HCT116 (cell line): ENCODE measurements at regions not wholly inside any gene's neighbourhood (a gene's known extent, or its start where the extent isn't known, plus 50 kb on each side); places are given as distances from the start of the nearest gene placed in this dataset.

Experiments
- ATAC-seq: fragments of 200-7000 bp; cut with Tn5 transposase; 2 replicates; pipeline ENCODE4 v1.9.1; 2020; ENCODE audit warnings: mild to moderate bottlenecking, moderate library complexity
- BruUV-seq: library from RNA; stranded (reverse); fragments of 400-500 nt; replicated peaks from 2 replicates; lab custom pipeline; 2021; lab: Mats Ljungman, UMichigan
- CTCF ChIA-PET: fragments of 300-600 bp; sonication (Branson Sonifier 250); formaldehyde crosslinking; loops from one replicate; lab custom pipeline; 2021; ENCODE audit warnings: antibody characterized with exemption; lab: Charles Lee
- POLR2A ChIA-PET: fragments of 300-600, 350-600 bp; sonication (Branson Sonifier 250); formaldehyde crosslinking; loops from one replicate; lab custom pipeline; 2021; ENCODE audit warnings: antibody characterized with exemption; lab: Charles Lee
- RAD21 ChIA-PET, 2 experiments: fragments of 300-600 bp; sonication (Branson Sonifier 250); formaldehyde crosslinking; loops; one replicate each; lab custom pipeline; 2023; ENCODE audit warnings: low total read pairs in 2 of 2; ENCODE audit not compliant: uncharacterized antibody in 2 of 2, unreplicated experiment in 2 of 2, low non-redundant PET in 1 of 2; lab: Charles Lee
- DNase-seq: peaks from one replicate; pipeline ENCODE4 v3.0.0-alpha.2; 2010; ENCODE audit warnings: low read depth, low spot score
- H2AFZ ChIP-seq: fragments of 200-600 bp; shearing (Covaris generic), sonication (generic); 2 replicates; pipeline ENCODE4 v1.6.1; 2017; ENCODE audit warnings: low read depth, mixed run types, mixed read lengths, antibody characterized with exemption, low read length; ENCODE audit not compliant: poor library complexity, severe bottlenecking
- H3K27ac ChIP-seq: 2 replicates; pipeline ENCODE4 v1.5.1; 2012; ENCODE audit warnings: low read depth, low read length
- H3K27me3 ChIP-seq: fragments of 200-600 bp; sonication (generic); 2 replicates; pipeline ENCODE4 v1.6.1; 2016; ENCODE audit warnings: mixed run types, low read length, mixed read lengths; ENCODE audit not compliant: insufficient read depth
- H3K36me3 ChIP-seq, 2 experiments: fragments of 200-500 bp in 1 of 2; fragments of 200-600 bp in 1 of 2; sonication (Bioruptor generic) in 1 of 2; sonication (generic) in 1 of 2; 2 replicates each; pipeline versions ENCODE4 v1.5.1 to v1.6.1; 2014 to 2016; ENCODE audit warnings: low read length in 2 of 2, inconsistent platforms in 1 of 2, mixed read lengths in 1 of 2, mixed run types in 1 of 2; ENCODE audit not compliant: insufficient read depth in 2 of 2, control insufficient read depth in 1 of 2
- H3K4me1 ChIP-seq, 2 experiments: fragments of 200-600 bp in 1 of 2; sonication (generic) in 1 of 2; 2 replicates each; pipeline versions ENCODE4 v1.5.1 to v1.6.1; 2012 to 2017; ENCODE audit warnings: low read length in 2 of 2, inconsistent platforms in 1 of 2, mild to moderate bottlenecking in 1 of 2, mixed read lengths in 1 of 2, mixed run types in 1 of 2, moderate library complexity in 1 of 2; ENCODE audit not compliant: insufficient read depth in 2 of 2, control insufficient read depth in 1 of 2
- H3K4me2 ChIP-seq: fragments of 200-600 bp; sonication (generic); 2 replicates; pipeline ENCODE4 v1.6.1; 2017; ENCODE audit warnings: mixed run types, low read length, mixed read lengths
- H3K4me3 ChIP-seq, 2 experiments: fragments of 200-600 bp in 1 of 2; sonication (generic) in 1 of 2; replicated peaks in 1 of 2; 2 replicates each; pipeline ENCODE4 v1.5.1; 2011 to 2016; ENCODE audit warnings: low read length in 2 of 2, control low read depth in 1 of 2, low read depth in 1 of 2, mild to moderate bottlenecking in 1 of 2, mixed read lengths in 1 of 2, mixed run types in 1 of 2
- H3K79me2 ChIP-seq: fragments of 200-600 bp; sonication (generic); 2 replicates; pipeline ENCODE4 v1.6.1; 2017; ENCODE audit warnings: mild to moderate bottlenecking, mixed run types, low read length, moderate library complexity, mixed read lengths; ENCODE audit not compliant: insufficient read depth
- H3K9ac ChIP-seq: fragments of 200-600 bp; sonication (generic); 2 replicates; pipeline ENCODE4 v1.6.1; 2016; ENCODE audit warnings: low read length, mixed read lengths
- H3K9me2 ChIP-seq: fragments of 200-600 bp; sonication (generic), shearing (Covaris generic); 2 replicates; pipeline ENCODE4 v1.6.1; 2017; ENCODE audit warnings: mixed run types, mild to moderate bottlenecking, moderate library complexity; ENCODE audit not compliant: insufficient read depth
- H3K9me3 ChIP-seq, 2 experiments: fragments of 200-500 bp in 1 of 2; fragments of 200-600 bp in 1 of 2; sonication (Bioruptor generic) in 1 of 2; sonication (generic) in 1 of 2; 2 replicates each; pipeline ENCODE4 v1.6.1; 2014 to 2017; ENCODE audit warnings: low read length in 2 of 2, mixed read lengths in 2 of 2, inconsistent platforms in 1 of 2, low read depth in 1 of 2, mild to moderate bottlenecking in 1 of 2, mixed run types in 1 of 2, moderate library complexity in 1 of 2; ENCODE audit not compliant: control insufficient read depth in 1 of 2, insufficient read depth in 1 of 2
- H4K20me1 ChIP-seq: fragments of 200-600 bp; sonication (generic), shearing (Covaris generic); 2 replicates; pipeline ENCODE4 v1.6.1; 2017; ENCODE audit warnings: mixed run types, mild to moderate bottlenecking, moderate library complexity; ENCODE audit not compliant: insufficient read depth
- ATF3 ChIP-seq: IDR thresholded peaks from 2 replicates; pipeline ENCODE4 v1.6.1; 2012
- CEBPB ChIP-seq: IDR thresholded peaks from 2 replicates; pipeline ENCODE4 v1.6.1; 2012; ENCODE audit warnings: low read depth
- EGR1 ChIP-seq: IDR thresholded peaks from 2 replicates; pipeline ENCODE4 v1.6.1; 2012; ENCODE audit warnings: low read depth
- ELF1 ChIP-seq: IDR thresholded peaks from 2 replicates; pipeline ENCODE4 v1.6.1; 2012; ENCODE audit warnings: low read depth, borderline replicate concordance
- EZH2 ChIP-seq: fragments of 200-600 bp; sonication (generic); IDR thresholded peaks from 2 replicates; pipeline ENCODE4 v1.6.1; 2017; ENCODE audit warnings: antibody characterized with exemption, mixed run types
- EZH2phosphoT487 ChIP-seq: fragments of 200-600 bp; IDR thresholded peaks from 2 replicates; pipeline ENCODE4 v1.6.1; 2018; ENCODE audit warnings: antibody characterized with exemption, borderline replicate concordance
- FOSL1 ChIP-seq: IDR thresholded peaks from 2 replicates; pipeline ENCODE4 v1.6.1; 2012; ENCODE audit warnings: low read depth
- POLR2A ChIP-seq: IDR thresholded peaks from 2 replicates; pipeline ENCODE4 v1.7.0; 2011; ENCODE audit warnings: borderline replicate concordance; ENCODE audit not compliant: insufficient read depth, insufficient read length; ENCODE audit errors: extremely low read depth
- POLR2AphosphoS5 ChIP-seq: IDR thresholded peaks from 2 replicates; pipeline ENCODE4 v1.6.1; 2011; ENCODE audit warnings: mild to moderate bottlenecking, low read depth, low read length, moderate library complexity
- RAD21 ChIP-seq: IDR thresholded peaks from 2 replicates; pipeline ENCODE4 v1.6.1; 2012; ENCODE audit warnings: low read depth, mild to moderate bottlenecking
- SIN3A ChIP-seq: IDR thresholded peaks from 2 replicates; pipeline ENCODE4 v1.6.1; 2012; ENCODE audit warnings: low read depth
- SP1 ChIP-seq: IDR thresholded peaks from 2 replicates; pipeline ENCODE4 v1.6.1; 2012; ENCODE audit warnings: low read depth
- SRF ChIP-seq: IDR thresholded peaks from 2 replicates; pipeline ENCODE4 v1.6.1; 2012; ENCODE audit warnings: low read depth
- TCF7L2 ChIP-seq: IDR thresholded peaks from 2 replicates; pipeline ENCODE4 v1.7.0; 2011; ENCODE audit warnings: borderline replicate concordance, inconsistent platforms; ENCODE audit not compliant: insufficient read depth, insufficient read length; ENCODE audit errors: extremely low read depth
- YY1 ChIP-seq: IDR thresholded peaks from 2 replicates; pipeline ENCODE4 v1.6.1; 2011; ENCODE audit warnings: low read length, low read depth, moderate library complexity, mild to moderate bottlenecking; ENCODE audit not compliant: insufficient replicate concordance; ENCODE audit errors: extremely low read depth
- ZBTB33 ChIP-seq: IDR thresholded peaks from 2 replicates; pipeline ENCODE4 v1.6.1; 2011; ENCODE audit warnings: mild to moderate bottlenecking, low read length, moderate library complexity; ENCODE audit not compliant: insufficient replicate concordance; ENCODE audit errors: extremely low read depth
- ZNF274 ChIP-seq: fragments of 200-500 bp; sonication (Bioruptor generic); IDR thresholded peaks from 2 replicates; pipeline ENCODE4 v1.6.1; 2014; ENCODE audit warnings: mild to moderate bottlenecking, low read depth, low read length, inconsistent platforms
- intact Hi-C: fragments of 100-400 bp; cut with micrococcal nuclease; formaldehyde crosslinking; loops from 2 replicates; pipeline ENCODE4 v1.10.0; 2022

- Histone ChIP-seq H3K27ac (no peak overlapping the region), H3K27me3 (no peaks in the 10 kb centered on the region), H3K4me1 (no peaks in the 10 kb centered on the region), H3K9me3 (no peaks in the 10 kb centered on the region), H4K20me1 (no peaks in the 10 kb centered on the region), H3K9ac (no peak overlapping the region), H3K4me2 (no peak overlapping the region), H3K9me2 (no peaks in the 10 kb centered on the region), H2AFZ (no peak overlapping the region), H3K79me2 (no peaks in the 10 kb centered on the region), H3K4me3 (no peak overlapping the region), H3K36me3 (no peaks in the 10 kb centered on the region)
- ChIA-PET CTCF (no interaction called here), RAD21 (no interaction called here), POLR2A (no interaction called here)
- TF ChIP-seq SP1 (no peak), SRF (no peak), ZBTB33 (no peak), ATF3 (no peak), ZNF274 (no peak)
- intact Hi-C loops, result no loop called here
- no peak for DNase-seq
- no TSS peak for BruUV-seq
- no peak for ATAC-seq
These were observed 272.9 kb downstream of the PRL start for GRCh38 chr6:22023937-22024336.

- RAD21 ChIA-PET, result no interaction called here
- Histone ChIP-seq H3K36me3 (no peaks in the 10 kb centered on the region), H3K27ac (no peak overlapping the region), H3K79me2 (no peaks in the 10 kb centered on the region), H3K4me2 (no peak overlapping the region), H3K9ac (no peak overlapping the region), H3K9me3 (no peaks in the 10 kb centered on the region), H3K9me2 (no peaks in the 10 kb centered on the region), H4K20me1 (no peaks in the 10 kb centered on the region), H3K27me3 (no peaks in the 10 kb centered on the region), H2AFZ (no peak overlapping the region), H3K4me3 (no peak overlapping the region), H3K4me1 (no peaks in the 10 kb centered on the region)
- POLR2A ChIA-PET, result no interaction called here
- TF ChIP-seq ZNF274 (no peak), POLR2AphosphoS5 (no peak), FOSL1 (no peak), ATF3 (no peak), CEBPB (no peak), EZH2phosphoT487 (no peak), YY1 (no peak), SRF (no peak), TCF7L2 (no peak), POLR2A (no peak), EGR1 (no peak), RAD21 (no peak), ELF1 (no peak), SIN3A (no peak), EZH2 (no peak)
- ATAC-seq, result no peak
- intact Hi-C loops, result no loop called here
- DNase-seq, result no peak
- CTCF ChIA-PET, result no interaction called here
- BruUV-seq, result no TSS peak
These were observed 271.8 kb downstream of the PRL start for GRCh38 chr6:22024973-22025467.
